NT2/D1 (cell line): ENCODE measurements at regions not wholly inside any gene's neighbourhood (a gene's known extent, or its start where the extent isn't known, plus 50 kb on each side); places are given as distances from the start of the nearest gene placed in this dataset.

Experiments used
- DNase-seq: peaks from one replicate; pipeline ENCODE4 v3.0.0-alpha.2; 2011; ENCODE audit warnings: low read depth, low spot score
- H3K27me3 ChIP-seq: 2 replicates; pipeline ENCODE4 v1.6.0; 2011; ENCODE audit warnings: mild to moderate bottlenecking; ENCODE audit not compliant: insufficient read length, insufficient read depth
- H3K36me3 ChIP-seq: 2 replicates; pipeline ENCODE4 v1.6.1; 2011; ENCODE audit warnings: mild to moderate bottlenecking, low read length, mixed read lengths; ENCODE audit not compliant: insufficient read depth, insufficient read length
- H3K4me1 ChIP-seq: 2 replicates; pipeline ENCODE4 v1.5.1; 2011; ENCODE audit not compliant: insufficient read depth, insufficient read length
- H3K4me3 ChIP-seq: 2 replicates; pipeline ENCODE4 v1.5.1; 2011; ENCODE audit warnings: low read depth; ENCODE audit not compliant: insufficient read length
- H3K9ac ChIP-seq: 2 replicates; pipeline ENCODE4 v1.6.0; 2011; ENCODE audit warnings: low read depth; ENCODE audit not compliant: insufficient read length
- H3K9me3 ChIP-seq: 2 replicates; pipeline ENCODE4 v1.5.1; 2011; ENCODE audit warnings: mild to moderate bottlenecking, low read length; ENCODE audit not compliant: insufficient read depth
- SUZ12 ChIP-seq: IDR thresholded peaks from 2 replicates; pipeline ENCODE4 v1.6.1; 2011; ENCODE audit not compliant: insufficient read length, insufficient read depth; ENCODE audit errors: extremely low read depth
- YY1 ChIP-seq: IDR thresholded peaks from 2 replicates; pipeline ENCODE4 v1.6.1; 2011; ENCODE audit not compliant: insufficient read length, insufficient read depth
- ZNF274 ChIP-seq: IDR thresholded peaks from 2 replicates; pipeline ENCODE4 v1.6.1; 2011; ENCODE audit warnings: mild to moderate bottlenecking, low read depth, low read length

GRCh38 chr10:113313048-113313602, 239.7 kb upstream of the HABP2 start:
- DNase-seq: no peak
- H3K4me3 ChIP-seq: no peak overlapping the region
- TF ChIP-seq YY1 (no peak), SUZ12 (no peak), ZNF274 (no peak)
- 0 out of 2 replicates have a peak, but pooled peaks cover 5% of the 10 kb centered on the region for H3K9me3 ChIP-seq
- H3K4me1 ChIP-seq: no peaks in the 10 kb centered on the region
- H3K36me3 ChIP-seq: no peaks in the 10 kb centered on the region
- no peak overlapping the region for H3K9ac ChIP-seq
- H3K27me3 ChIP-seq: no peaks in the 10 kb centered on the region

- no peaks in the 10 kb centered on the region for H3K4me1 ChIP-seq
- no peaks in the 10 kb centered on the region for H3K36me3 ChIP-seq
- no peak for DNase-seq
- H3K9ac ChIP-seq: no peak overlapping the region
- no peaks in the 10 kb centered on the region for H3K27me3 ChIP-seq
- no peak overlapping the region for H3K4me3 ChIP-seq
- no peak for TF ChIP-seq ZNF274
- no peak for TF ChIP-seq YY1
- TF ChIP-seq SUZ12: no peak
- H3K9me3 ChIP-seq: 0 out of 2 replicates have a peak, but pooled peaks cover 5% of the 10 kb centered on the region
These were observed 239.1 kb upstream of the HABP2 start for GRCh38 chr10:113313722-113314121.

GRCh38 chr10:113316506-113316905, 236.3 kb upstream of the HABP2 start:
- Histone ChIP-seq H3K36me3 (no peaks in the 10 kb centered on the region), H3K9ac (no peak overlapping the region), H3K9me3 (0 out of 2 replicates have a peak, but pooled peaks cover 5% of the 10 kb centered on the region), H3K4me3 (no peak overlapping the region), H3K4me1 (no peaks in the 10 kb centered on the region), H3K27me3 (no peaks in the 10 kb centered on the region)
- TF ChIP-seq SUZ12 (no peak), YY1 (no peak), ZNF274 (no peak)
- DNase-seq: no peak

DNA sequence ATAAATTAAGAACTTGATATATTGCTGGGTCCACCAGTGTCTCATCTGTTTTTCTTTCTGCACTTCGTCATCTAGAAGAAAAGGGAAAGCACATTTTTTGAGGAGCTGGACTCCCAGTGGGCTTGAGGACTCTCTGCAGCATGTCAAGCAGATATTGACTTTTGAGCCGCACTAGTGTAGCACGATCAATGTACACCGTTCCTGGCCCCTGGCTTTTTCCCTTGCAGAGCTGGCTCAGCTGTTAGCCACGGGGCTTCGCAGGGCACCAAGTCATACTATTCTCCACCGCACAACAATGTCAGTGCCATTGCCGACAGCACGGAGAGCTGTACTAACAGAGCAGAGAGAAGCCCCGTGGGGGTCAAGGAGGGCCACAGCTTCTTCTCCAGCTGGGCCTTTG, 235.4 kb upstream of the HABP2 start:
- DNase-seq: no peak
- no peak overlapping the region for H3K4me3 ChIP-seq
- no peak overlapping the region for H3K9ac ChIP-seq
- 0 out of 2 replicates have a peak, but pooled peaks cover 5% of the 10 kb centered on the region for H3K9me3 ChIP-seq
- H3K4me1 ChIP-seq: no peaks in the 10 kb centered on the region
- TF ChIP-seq YY1 (no peak), ZNF274 (no peak), SUZ12 (no peak)
- H3K36me3 ChIP-seq: no peaks in the 10 kb centered on the region
- H3K27me3 ChIP-seq: no peaks in the 10 kb centered on the region

DNA sequence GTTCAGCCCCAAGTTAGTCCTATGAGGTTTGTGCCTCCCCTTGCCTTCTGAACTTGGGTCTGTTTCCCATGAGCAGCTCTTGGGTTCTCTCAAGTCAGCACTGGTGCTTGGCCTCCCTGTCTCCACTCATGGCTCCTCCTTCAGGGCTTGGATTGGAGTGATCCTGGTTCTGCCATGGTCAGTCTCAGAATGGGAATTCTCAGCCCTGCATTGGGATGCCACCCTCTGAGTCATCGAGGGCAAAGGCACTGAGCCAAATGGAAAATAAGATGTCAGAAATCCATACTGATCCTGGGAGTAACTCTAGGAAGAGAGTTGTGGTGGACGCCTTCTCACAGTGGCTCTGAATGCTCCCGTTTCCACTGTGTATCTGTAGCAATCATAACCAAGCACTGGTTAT, 233.4 kb upstream of the HABP2 start:
- no peak overlapping the region for H3K4me3 ChIP-seq
- no peak for DNase-seq
- no peaks in the 10 kb centered on the region for H3K36me3 ChIP-seq
- no peaks in the 10 kb centered on the region for H3K4me1 ChIP-seq
- no peaks in the 10 kb centered on the region for H3K9me3 ChIP-seq
- TF ChIP-seq SUZ12 (no peak), ZNF274 (no peak), YY1 (no peak)
- no peak overlapping the region for H3K9ac ChIP-seq
- H3K27me3 ChIP-seq: no peaks in the 10 kb centered on the region

GRCh38 chr10:113320211-113320610, 232.6 kb upstream of the HABP2 start:
- no peak overlapping the region for H3K4me3 ChIP-seq
- H3K9me3 ChIP-seq: no peaks in the 10 kb centered on the region
- H3K9ac ChIP-seq: no peak overlapping the region
- DNase-seq: no peak
- no peak for TF ChIP-seq YY1
- no peak for TF ChIP-seq ZNF274
- no peak for TF ChIP-seq SUZ12
- no peaks in the 10 kb centered on the region for H3K36me3 ChIP-seq
- H3K4me1 ChIP-seq: no peaks in the 10 kb centered on the region
- no peaks in the 10 kb centered on the region for H3K27me3 ChIP-seq

DNA sequence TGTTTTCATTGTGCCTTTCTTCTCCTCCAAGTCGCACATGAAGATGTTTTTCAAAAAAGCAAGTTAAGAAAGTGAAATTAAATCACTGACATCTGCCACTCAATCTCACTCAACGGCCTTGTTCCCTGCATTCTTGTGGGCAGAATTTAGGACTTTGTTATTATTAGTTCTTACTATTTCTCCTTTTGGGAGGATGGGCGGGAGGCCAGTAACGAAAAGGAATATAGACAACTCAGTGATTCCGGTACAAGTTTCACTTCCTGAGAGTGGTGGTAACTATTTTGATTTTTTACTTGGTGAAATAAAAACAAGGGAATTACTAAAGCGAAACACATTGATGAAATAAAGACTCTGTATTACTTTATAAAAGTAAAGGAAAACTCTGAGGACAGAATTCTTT, 231.9 kb upstream of the HABP2 start:
- Histone ChIP-seq H3K4me3 (no peak overlapping the region), H3K9ac (no peak overlapping the region), H3K9me3 (no peaks in the 10 kb centered on the region), H3K4me1 (no peaks in the 10 kb centered on the region), H3K27me3 (no peaks in the 10 kb centered on the region), H3K36me3 (no peaks in the 10 kb centered on the region)
- no peak for TF ChIP-seq SUZ12
- no peak for TF ChIP-seq YY1
- no peak for TF ChIP-seq ZNF274
- DNase-seq: no peak
